ENCODE measurements at regions not wholly inside any gene's neighbourhood (a gene's known extent, or its start where the extent isn't known, plus 50 kb on each side); places are given as distances from the start of the nearest gene placed in this dataset.

GRCh38 chr2:226360658-226361057 lies 439.0 kb downstream of the IRS1 start:
- intact Hi-C loops (cut with DNase I, micrococcal nuclease) = no loop called here
- DNase-seq = no peak

GRCh38 chr2:226358688-226359087 lies 440.9 kb downstream of the IRS1 start:
- Histone ChIP-seq H3K4me3 (no peak overlapping the region), H3K4me1 (ENCODE audit: low read depth) (no peaks in the 10 kb centered on the region), H3K9me3 (no peaks in the 10 kb centered on the region), H3K36me3 (ENCODE audit: low read depth) (no peaks in the 10 kb centered on the region)
- ATAC-seq (no peak), DNase-seq (no peak)
- TF ChIP-seq CTCF (IDR thresholded peaks at IDR 0.05) = no peak
- intact Hi-C loops (cut with DNase I, micrococcal nuclease) = no loop called here

More at GRCh38 chr2:226360658-226361057, 439.0 kb downstream of the IRS1 start:
- Histone ChIP-seq H3K4me3 (no peak overlapping the region), H3K9me3 (no peaks in the 10 kb centered on the region), H3K4me1 (ENCODE audit: low read depth) (no peaks in the 10 kb centered on the region), H3K36me3 (ENCODE audit: low read depth) (no peaks in the 10 kb centered on the region)
- TF ChIP-seq CTCF (IDR thresholded peaks at IDR 0.05) = no peak
- ATAC-seq = no peak

- DNase-seq (no peak), ATAC-seq (no peak)
- intact Hi-C loops (cut with DNase I, micrococcal nuclease) = no loop called here
- H3K4me3 ChIP-seq = no peak overlapping the region
- H3K9me3 ChIP-seq = no peaks in the 10 kb centered on the region
- TF ChIP-seq CTCF (IDR thresholded peaks at IDR 0.05) = no peak
- no peaks in the 10 kb centered on the region for H3K36me3 ChIP-seq (ENCODE audit: low read depth)
- H3K4me1 ChIP-seq (ENCODE audit: low read depth) = no peaks in the 10 kb centered on the region
Observed at GRCh38 chr2:226357816-226358215, 441.8 kb downstream of the IRS1 start.

GRCh38 chr2:226355600-226355999 lies 444.0 kb downstream of the IRS1 start:
- no peaks in the 10 kb centered on the region for H3K4me1 ChIP-seq (ENCODE audit: low read depth)
- no peak overlapping the region for H3K4me3 ChIP-seq
- H3K36me3 ChIP-seq (ENCODE audit: low read depth) = no peaks in the 10 kb centered on the region
- intact Hi-C loops (cut with DNase I, micrococcal nuclease) = no loop called here
- no peaks in the 10 kb centered on the region for H3K9me3 ChIP-seq
- no peak for DNase-seq
- no peak for TF ChIP-seq CTCF (IDR thresholded peaks at IDR 0.05)
- ATAC-seq = no peak

- Histone ChIP-seq H3K4me3 (no peak overlapping the region), H3K4me1 (ENCODE audit: low read depth) (no peaks in the 10 kb centered on the region), H3K9me3 (no peaks in the 10 kb centered on the region), H3K36me3 (ENCODE audit: low read depth) (no peaks in the 10 kb centered on the region)
- no peak for ATAC-seq
- intact Hi-C loops (cut with DNase I, micrococcal nuclease) = no loop called here
- no peak for DNase-seq
- TF ChIP-seq CTCF (IDR thresholded peaks at IDR 0.05) = no peak
Observed at GRCh38 chr2:226354434-226354833, 445.2 kb downstream of the IRS1 start.

- no peaks in the 10 kb centered on the region for H3K4me1 ChIP-seq (ENCODE audit: low read depth)
- ATAC-seq (no peak), DNase-seq (no peak)
- no peak for TF ChIP-seq CTCF (IDR thresholded peaks at IDR 0.05)
- H3K4me3 ChIP-seq = no peak overlapping the region
- intact Hi-C loops (cut with DNase I, micrococcal nuclease) = no loop called here
- H3K36me3 ChIP-seq (ENCODE audit: low read depth) = no peaks in the 10 kb centered on the region
- H3K9me3 ChIP-seq = no peaks in the 10 kb centered on the region
Observed at GRCh38 chr2:226352941-226353560, 446.6 kb downstream of the IRS1 start.
